GM23338 (cell line): ENCODE measurements at regions not wholly inside any gene's neighbourhood (a gene's known extent, or its start where the extent isn't known, plus 50 kb on each side); places are given as distances from the start of the nearest gene placed in this dataset.

Experiments
- EZH2 ChIP-seq: fragments of 200-600 bp; sonication (generic); IDR thresholded peaks from one replicate; pipeline ENCODE4 v1.8.0; 2017; ENCODE audit warnings: antibody characterized with exemption, mild to moderate bottlenecking, low read depth; ENCODE audit not compliant: unreplicated experiment
- NANOG ChIP-seq: IDR thresholded peaks from 2 replicates; pipeline ENCODE4 v1.6.1; 2016; ENCODE audit warnings: antibody characterized with exemption, borderline replicate concordance
- TF ChIP-seq, protein P1 (sequence below), 2 experiments: fragments of 200-600 bp in 1 of 2; sonication (generic) in 1 of 2; conservative IDR thresholded peaks; 2 replicates each; pipeline versions ENCODE4 v1.5.1 to v1.6.1; 2016 to 2017; ENCODE audit warnings: antibody characterized with exemption in 2 of 2, low read depth in 2 of 2, mild to moderate bottlenecking in 2 of 2, moderate library complexity in 1 of 2
- TF ChIP-seq, protein P2 (sequence below): IDR thresholded peaks from one replicate; pipeline ENCODE4 v1.6.1; 2018; ENCODE audit warnings: antibody characterized with exemption; ENCODE audit not compliant: unreplicated experiment
- TF ChIP-seq, protein P3 (sequence below): IDR thresholded peaks from 2 replicates; pipeline ENCODE4 v1.6.1; 2016; ENCODE audit warnings: antibody characterized with exemption

DNA sequence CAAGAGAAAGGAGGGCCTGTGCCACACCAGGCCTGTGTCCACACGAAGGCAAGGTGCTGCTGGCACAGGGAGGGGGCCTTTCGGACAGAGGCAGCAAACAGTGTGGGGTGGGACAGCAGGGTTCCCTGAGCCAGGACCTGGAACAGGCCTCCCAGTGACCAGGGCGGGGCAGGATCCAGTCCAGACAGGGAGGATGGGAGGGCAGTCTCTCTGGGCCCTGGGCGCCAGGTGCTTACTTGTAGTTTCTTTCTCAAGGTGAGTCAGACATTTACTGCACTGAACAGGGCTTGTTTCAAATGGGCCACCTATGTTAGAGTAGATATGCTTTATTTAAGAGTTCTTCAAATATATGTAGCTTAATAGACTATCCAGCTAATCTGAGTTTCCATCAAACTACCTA, 52.8 kb upstream of the STUM start:
- TF ChIP-seq, protein P1, sequence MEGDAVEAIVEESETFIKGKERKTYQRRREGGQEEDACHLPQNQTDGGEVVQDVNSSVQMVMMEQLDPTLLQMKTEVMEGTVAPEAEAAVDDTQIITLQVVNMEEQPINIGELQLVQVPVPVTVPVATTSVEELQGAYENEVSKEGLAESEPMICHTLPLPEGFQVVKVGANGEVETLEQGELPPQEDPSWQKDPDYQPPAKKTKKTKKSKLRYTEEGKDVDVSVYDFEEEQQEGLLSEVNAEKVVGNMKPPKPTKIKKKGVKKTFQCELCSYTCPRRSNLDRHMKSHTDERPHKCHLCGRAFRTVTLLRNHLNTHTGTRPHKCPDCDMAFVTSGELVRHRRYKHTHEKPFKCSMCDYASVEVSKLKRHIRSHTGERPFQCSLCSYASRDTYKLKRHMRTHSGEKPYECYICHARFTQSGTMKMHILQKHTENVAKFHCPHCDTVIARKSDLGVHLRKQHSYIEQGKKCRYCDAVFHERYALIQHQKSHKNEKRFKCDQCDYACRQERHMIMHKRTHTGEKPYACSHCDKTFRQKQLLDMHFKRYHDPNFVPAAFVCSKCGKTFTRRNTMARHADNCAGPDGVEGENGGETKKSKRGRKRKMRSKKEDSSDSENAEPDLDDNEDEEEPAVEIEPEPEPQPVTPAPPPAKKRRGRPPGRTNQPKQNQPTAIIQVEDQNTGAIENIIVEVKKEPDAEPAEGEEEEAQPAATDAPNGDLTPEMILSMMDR (conservative IDR thresholded peaks at IDR 0.05; ENCODE audit: low read depth in 2 of 2): no peak
- TF ChIP-seq, protein P2, sequence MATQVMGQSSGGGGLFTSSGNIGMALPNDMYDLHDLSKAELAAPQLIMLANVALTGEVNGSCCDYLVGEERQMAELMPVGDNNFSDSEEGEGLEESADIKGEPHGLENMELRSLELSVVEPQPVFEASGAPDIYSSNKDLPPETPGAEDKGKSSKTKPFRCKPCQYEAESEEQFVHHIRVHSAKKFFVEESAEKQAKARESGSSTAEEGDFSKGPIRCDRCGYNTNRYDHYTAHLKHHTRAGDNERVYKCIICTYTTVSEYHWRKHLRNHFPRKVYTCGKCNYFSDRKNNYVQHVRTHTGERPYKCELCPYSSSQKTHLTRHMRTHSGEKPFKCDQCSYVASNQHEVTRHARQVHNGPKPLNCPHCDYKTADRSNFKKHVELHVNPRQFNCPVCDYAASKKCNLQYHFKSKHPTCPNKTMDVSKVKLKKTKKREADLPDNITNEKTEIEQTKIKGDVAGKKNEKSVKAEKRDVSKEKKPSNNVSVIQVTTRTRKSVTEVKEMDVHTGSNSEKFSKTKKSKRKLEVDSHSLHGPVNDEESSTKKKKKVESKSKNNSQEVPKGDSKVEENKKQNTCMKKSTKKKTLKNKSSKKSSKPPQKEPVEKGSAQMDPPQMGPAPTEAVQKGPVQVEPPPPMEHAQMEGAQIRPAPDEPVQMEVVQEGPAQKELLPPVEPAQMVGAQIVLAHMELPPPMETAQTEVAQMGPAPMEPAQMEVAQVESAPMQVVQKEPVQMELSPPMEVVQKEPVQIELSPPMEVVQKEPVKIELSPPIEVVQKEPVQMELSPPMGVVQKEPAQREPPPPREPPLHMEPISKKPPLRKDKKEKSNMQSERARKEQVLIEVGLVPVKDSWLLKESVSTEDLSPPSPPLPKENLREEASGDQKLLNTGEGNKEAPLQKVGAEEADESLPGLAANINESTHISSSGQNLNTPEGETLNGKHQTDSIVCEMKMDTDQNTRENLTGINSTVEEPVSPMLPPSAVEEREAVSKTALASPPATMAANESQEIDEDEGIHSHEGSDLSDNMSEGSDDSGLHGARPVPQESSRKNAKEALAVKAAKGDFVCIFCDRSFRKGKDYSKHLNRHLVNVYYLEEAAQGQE: no peak
- TF ChIP-seq NANOG: no peak
- TF ChIP-seq EZH2: no peak
- TF ChIP-seq, protein P3, sequence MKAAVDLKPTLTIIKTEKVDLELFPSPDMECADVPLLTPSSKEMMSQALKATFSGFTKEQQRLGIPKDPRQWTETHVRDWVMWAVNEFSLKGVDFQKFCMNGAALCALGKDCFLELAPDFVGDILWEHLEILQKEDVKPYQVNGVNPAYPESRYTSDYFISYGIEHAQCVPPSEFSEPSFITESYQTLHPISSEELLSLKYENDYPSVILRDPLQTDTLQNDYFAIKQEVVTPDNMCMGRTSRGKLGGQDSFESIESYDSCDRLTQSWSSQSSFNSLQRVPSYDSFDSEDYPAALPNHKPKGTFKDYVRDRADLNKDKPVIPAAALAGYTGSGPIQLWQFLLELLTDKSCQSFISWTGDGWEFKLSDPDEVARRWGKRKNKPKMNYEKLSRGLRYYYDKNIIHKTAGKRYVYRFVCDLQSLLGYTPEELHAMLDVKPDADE: no peak
